NT2/D1 (cell line): ENCODE measurements at regions not wholly inside any gene's neighbourhood (a gene's known extent, or its start where the extent isn't known, plus 50 kb on each side); places are given as distances from the start of the nearest gene placed in this dataset.

ENCODE experiments used
- SUZ12 ChIP-seq: IDR thresholded peaks from 2 replicates; pipeline ENCODE4 v1.6.1; 2011; ENCODE audit not compliant: insufficient read length, insufficient read depth; ENCODE audit errors: extremely low read depth
- YY1 ChIP-seq: IDR thresholded peaks from 2 replicates; pipeline ENCODE4 v1.6.1; 2011; ENCODE audit not compliant: insufficient read length, insufficient read depth
- ZNF274 ChIP-seq: IDR thresholded peaks from 2 replicates; pipeline ENCODE4 v1.6.1; 2011; ENCODE audit warnings: mild to moderate bottlenecking, low read depth, low read length

GRCh38 chr2:217612920-217613319 is 389.9 kb downstream of the TNS1 start:
- TF ChIP-seq YY1 (no peak), SUZ12 (no peak), ZNF274 (no peak)
